ENCODE measurements at regions not wholly inside any gene's neighbourhood (a gene's known extent, or its start where the extent isn't known, plus 50 kb on each side); places are given as distances from the start of the nearest gene placed in this dataset.

DNA sequence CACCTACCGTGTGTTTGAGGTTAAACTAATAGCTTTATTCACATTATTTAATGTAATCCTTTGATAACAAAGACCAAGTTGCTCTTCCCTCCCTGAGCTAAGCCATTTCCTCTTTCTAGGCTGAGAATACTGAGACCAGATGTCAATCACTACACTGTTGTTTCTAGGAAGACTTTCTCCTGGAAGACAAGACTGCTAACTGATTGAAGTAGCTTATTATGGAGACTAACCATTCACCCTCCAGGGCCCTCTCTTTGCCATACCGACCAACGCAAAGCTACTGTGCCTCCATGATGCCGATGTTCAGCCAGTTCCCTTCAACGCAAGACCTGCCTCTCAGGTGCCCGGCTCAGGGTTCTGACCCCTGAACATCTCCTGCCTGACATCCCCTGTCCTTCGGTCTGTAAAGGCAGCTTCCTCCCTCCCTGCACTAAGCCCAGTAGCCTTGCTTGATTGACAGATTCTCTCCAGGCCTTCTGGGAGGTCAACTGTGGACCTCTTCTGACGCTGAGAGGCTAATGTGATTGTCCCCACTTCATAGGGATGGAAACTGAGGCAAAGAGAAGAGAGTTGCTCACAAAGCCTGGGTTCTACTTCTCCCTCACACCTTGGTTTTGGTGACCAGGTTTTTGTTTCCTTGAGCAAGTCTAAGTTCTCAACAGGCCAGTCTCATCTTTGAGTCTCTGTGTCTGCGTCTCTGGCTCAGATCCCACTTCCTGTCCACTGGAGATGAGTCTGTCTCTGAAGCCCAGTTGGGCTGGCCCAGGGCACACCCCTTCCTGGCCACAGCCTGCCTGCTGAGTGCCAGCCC lies 259.7 kb upstream of the IRX2 start:
- DNase-seq (ENCODE audit: low spot score, unreplicated experiment), result no peak
- H3K36me3 Mint-ChIP-seq (ENCODE audit: insufficient read depth), result no peaks in the 10 kb centered on the region
- no peaks in the 10 kb centered on the region for H3K4me1 Mint-ChIP-seq (ENCODE audit: low read depth)
- no peak overlapping the region for H3K4me3 Mint-ChIP-seq (ENCODE audit: low read depth)
- H3K27me3 Mint-ChIP-seq, result peaks cover 30% of the 10 kb centered on the region
- no peak overlapping the region for H3K27ac Mint-ChIP-seq
- H3K9me3 Mint-ChIP-seq (ENCODE audit: low read depth), result no peaks in the 10 kb centered on the region
- TF ChIP-seq, protein P1, sequence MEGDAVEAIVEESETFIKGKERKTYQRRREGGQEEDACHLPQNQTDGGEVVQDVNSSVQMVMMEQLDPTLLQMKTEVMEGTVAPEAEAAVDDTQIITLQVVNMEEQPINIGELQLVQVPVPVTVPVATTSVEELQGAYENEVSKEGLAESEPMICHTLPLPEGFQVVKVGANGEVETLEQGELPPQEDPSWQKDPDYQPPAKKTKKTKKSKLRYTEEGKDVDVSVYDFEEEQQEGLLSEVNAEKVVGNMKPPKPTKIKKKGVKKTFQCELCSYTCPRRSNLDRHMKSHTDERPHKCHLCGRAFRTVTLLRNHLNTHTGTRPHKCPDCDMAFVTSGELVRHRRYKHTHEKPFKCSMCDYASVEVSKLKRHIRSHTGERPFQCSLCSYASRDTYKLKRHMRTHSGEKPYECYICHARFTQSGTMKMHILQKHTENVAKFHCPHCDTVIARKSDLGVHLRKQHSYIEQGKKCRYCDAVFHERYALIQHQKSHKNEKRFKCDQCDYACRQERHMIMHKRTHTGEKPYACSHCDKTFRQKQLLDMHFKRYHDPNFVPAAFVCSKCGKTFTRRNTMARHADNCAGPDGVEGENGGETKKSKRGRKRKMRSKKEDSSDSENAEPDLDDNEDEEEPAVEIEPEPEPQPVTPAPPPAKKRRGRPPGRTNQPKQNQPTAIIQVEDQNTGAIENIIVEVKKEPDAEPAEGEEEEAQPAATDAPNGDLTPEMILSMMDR (IDR thresholded peaks at IDR 0.05; ENCODE audit: unreplicated experiment), result no peak

DNA sequence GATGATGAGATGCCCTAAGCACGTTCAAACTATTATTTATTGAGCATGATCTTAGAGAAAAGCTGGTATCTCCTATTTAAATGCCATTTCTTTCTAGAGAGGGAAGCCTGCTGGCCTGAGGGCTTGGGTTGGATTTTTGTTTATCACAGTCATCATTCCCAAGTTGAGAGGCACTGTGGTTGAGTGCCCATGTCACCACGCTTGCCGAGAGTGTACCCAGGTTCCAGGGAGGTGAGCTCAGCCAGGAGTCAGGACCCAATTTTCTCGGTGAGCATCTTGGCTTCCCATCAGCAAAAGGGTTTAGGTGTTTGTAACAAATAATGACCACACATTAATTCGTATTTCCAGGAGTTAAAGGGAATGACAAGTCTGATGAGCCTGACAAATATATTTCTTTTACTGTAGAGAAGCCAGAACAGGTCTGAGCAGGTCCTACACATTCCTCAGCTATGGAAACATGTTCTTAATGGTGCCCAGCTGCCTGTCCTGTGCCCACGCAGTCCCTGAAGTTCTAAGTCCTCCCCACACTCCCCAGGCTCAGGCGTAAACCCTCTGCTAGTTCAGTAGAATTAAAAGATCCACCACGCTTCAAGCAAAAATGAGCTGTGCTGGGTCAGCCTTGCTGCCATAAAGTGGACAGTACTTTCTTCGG lies 258.9 kb upstream of the IRX2 start:
- Mint-ChIP-seq H3K9me3 (ENCODE audit: low read depth) (no peaks in the 10 kb centered on the region), H3K36me3 (ENCODE audit: insufficient read depth) (no peaks in the 10 kb centered on the region), H3K27me3 (peaks cover 33% of the 10 kb centered on the region), H3K4me3 (ENCODE audit: low read depth) (no peak overlapping the region), H3K27ac (no peak overlapping the region), H3K4me1 (ENCODE audit: low read depth) (no peaks in the 10 kb centered on the region)
- TF ChIP-seq, protein P1 (IDR thresholded peaks at IDR 0.05; ENCODE audit: unreplicated experiment), result no peak
- no peak for DNase-seq (ENCODE audit: low spot score, unreplicated experiment)

DNA sequence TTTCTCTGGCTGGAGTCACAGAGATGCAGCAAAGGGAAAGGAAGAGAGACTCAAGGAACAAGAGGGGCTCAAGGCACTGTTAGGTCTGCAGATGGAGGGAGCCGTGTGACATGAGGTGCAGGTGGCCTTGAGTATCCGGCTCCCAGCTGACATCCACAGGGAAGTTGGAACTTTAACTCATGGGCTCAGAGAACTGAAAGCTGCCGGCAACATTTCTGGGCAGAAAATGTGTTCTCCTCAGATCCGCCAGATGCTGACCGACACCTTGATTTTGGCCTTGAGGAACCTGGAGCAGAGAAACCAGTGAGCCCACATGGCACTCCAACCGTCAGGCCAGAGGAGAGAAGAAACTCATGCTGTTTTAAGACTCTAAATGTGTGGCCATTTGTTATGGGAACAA lies 258.1 kb upstream of the IRX2 start:
- Mint-ChIP-seq H3K4me1 (ENCODE audit: low read depth) (no peaks in the 10 kb centered on the region), H3K36me3 (ENCODE audit: insufficient read depth) (no peaks in the 10 kb centered on the region), H3K9me3 (ENCODE audit: low read depth) (no peaks in the 10 kb centered on the region), H3K27me3 (peaks cover 38% of the 10 kb centered on the region), H3K27ac (no peak overlapping the region), H3K4me3 (ENCODE audit: low read depth) (no peak overlapping the region)
- TF ChIP-seq, protein P1 (IDR thresholded peaks at IDR 0.05; ENCODE audit: unreplicated experiment), result no peak
- DNase-seq (ENCODE audit: low spot score, unreplicated experiment), result no peak

DNA sequence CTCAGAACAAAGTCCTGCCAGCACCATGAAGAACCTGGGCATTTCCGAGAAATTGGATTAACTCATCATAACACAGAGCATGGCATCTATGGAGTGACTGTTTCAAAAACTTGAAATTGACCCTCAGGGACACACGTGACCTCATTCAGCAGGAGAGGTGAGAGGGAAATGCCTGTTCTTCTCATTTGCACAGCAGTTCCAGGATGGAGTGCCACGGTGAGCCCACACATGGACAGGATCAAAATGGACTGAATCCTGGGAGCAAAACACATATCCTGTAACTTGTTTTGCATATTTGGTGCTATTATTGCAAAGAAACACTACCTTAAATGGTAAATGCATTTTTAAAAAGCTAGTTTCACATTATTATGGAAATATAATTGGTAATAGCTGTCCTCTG lies 256.1 kb upstream of the IRX2 start:
- peaks cover 45% of the 10 kb centered on the region for H3K27me3 Mint-ChIP-seq
- no peaks in the 10 kb centered on the region for H3K36me3 Mint-ChIP-seq (ENCODE audit: insufficient read depth)
- H3K4me1 Mint-ChIP-seq (ENCODE audit: low read depth), result no peaks in the 10 kb centered on the region
- no peak for DNase-seq (ENCODE audit: low spot score, unreplicated experiment)
- no peaks in the 10 kb centered on the region for H3K9me3 Mint-ChIP-seq (ENCODE audit: low read depth)
- H3K4me3 Mint-ChIP-seq (ENCODE audit: low read depth), result no peak overlapping the region
- TF ChIP-seq, protein P1 (IDR thresholded peaks at IDR 0.05; ENCODE audit: unreplicated experiment), result no peak
- H3K27ac Mint-ChIP-seq, result no peak overlapping the region

DNA sequence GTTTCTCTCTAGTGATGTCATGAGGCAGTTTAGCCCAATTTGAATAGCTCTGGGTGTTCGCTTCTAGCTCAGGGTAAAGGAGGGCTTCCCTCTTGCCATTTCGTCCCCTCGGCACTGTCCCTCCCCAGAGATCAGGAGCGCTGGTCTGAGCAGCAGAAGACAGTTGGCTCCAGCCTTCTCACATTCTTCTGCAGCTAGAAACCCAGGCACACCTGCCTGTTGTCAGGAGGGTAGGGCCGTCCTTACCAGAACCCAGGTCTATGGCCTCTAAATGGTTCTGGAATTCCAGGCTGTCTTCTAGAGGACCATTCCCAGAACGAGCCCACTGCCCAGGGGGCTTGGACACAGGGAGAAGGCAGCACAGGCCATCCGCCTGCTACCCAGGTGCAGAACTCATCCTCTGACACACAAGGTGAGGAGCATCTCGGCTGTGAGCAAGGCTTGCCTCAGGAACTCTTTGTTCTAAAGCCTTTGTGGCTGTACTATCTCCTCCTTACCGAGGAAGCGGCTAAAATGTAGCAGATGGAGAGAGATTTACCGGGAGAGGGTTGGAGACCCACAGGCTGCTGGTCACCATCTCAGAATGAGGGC lies 255.6 kb upstream of the IRX2 start:
- no peak overlapping the region for H3K4me3 Mint-ChIP-seq (ENCODE audit: low read depth)
- no peak overlapping the region for H3K27ac Mint-ChIP-seq
- TF ChIP-seq, protein P1 (IDR thresholded peaks at IDR 0.05; ENCODE audit: unreplicated experiment), result no peak
- H3K36me3 Mint-ChIP-seq (ENCODE audit: insufficient read depth), result no peaks in the 10 kb centered on the region
- H3K9me3 Mint-ChIP-seq (ENCODE audit: low read depth), result no peaks in the 10 kb centered on the region
- DNase-seq (ENCODE audit: low spot score, unreplicated experiment), result no peak
- H3K27me3 Mint-ChIP-seq, result peaks cover 46% of the 10 kb centered on the region
- H3K4me1 Mint-ChIP-seq (ENCODE audit: low read depth), result no peaks in the 10 kb centered on the region
